Esophagus squamous epithelium (tissue), 5 donors: ENCODE measurements at regions not wholly inside any gene's neighbourhood (a gene's known extent, or its start where the extent isn't known, plus 50 kb on each side); places are given as distances from the start of the nearest gene placed in this dataset.

ENCODE experiments used
- DNase-seq: peaks from one replicate; lab custom pipeline; 2025; lab: John Stamatoyannopoulos, UW
- H3K27ac ChIP-seq, 4 donors: fragments of 200-600 bp; sonication (generic); one replicate each; pipeline ENCODE4 v1.5.1; 2016 to 2019; ENCODE audit warnings: mild to moderate bottlenecking in 1 of 4
- H3K27me3 ChIP-seq, 4 donors: fragments of 200-600 bp; sonication (generic); 1 replicate in 3 of 4; 2 replicates in 1 of 4; pipeline versions ENCODE4 v1.5.1 to v1.6.0; 2017 to 2021; ENCODE audit warnings: antibody characterized with exemption in 1 of 4
- H3K36me3 ChIP-seq, 3 donors: fragments of 200-600 bp; sonication (generic); one replicate each; pipeline ENCODE4 v1.5.1; 2016 to 2019
- H3K4me1 ChIP-seq, 3 donors: fragments of 200-600 bp; sonication (generic); one replicate each; pipeline ENCODE4 v1.5.1; 2017 to 2019
- H3K4me3 ChIP-seq, 4 donors: fragments of 200-600 bp; sonication (generic); 1 replicate in 3 of 4; 2 replicates in 1 of 4; pipeline ENCODE4 v1.5.1; 2016 to 2019; ENCODE audit warnings: mild to moderate bottlenecking in 2 of 4, moderate library complexity in 1 of 4
- H3K9me3 ChIP-seq, 3 donors: fragments of 200-600 bp; sonication (generic); one replicate each; pipeline ENCODE4 v1.5.1; 2016 to 2019
- CTCF ChIP-seq, 6 experiments: fragments of 450-650 bp in 4 of 6; fragments of 200-600 bp in 2 of 6; sonication (generic) in 2 of 6; IDR thresholded peaks; one replicate each; pipeline ENCODE4 v1.5.1; 2016 to 2019; ENCODE audit warnings: antibody characterized with exemption in 6 of 6, mild to moderate bottlenecking in 4 of 6, moderate library complexity in 4 of 6
- POLR2A ChIP-seq, 4 donors: fragments of 450-650 bp; IDR thresholded peaks; one replicate each; pipeline ENCODE4 v1.6.1; 2017; ENCODE audit warnings: antibody characterized with exemption in 4 of 4, mild to moderate bottlenecking in 4 of 4, moderate library complexity in 3 of 4
- WGBS, 2 donors: methylation state at CpG; one replicate each; pipeline ENCODE4 v1.1.5; 2018; 5-methylcytosine and 5-hydroxymethylcytosine counted together
- intact Hi-C: fragments of 100-400 bp; cut with DNase I; formaldehyde crosslinking; loops from one replicate; pipeline ENCODE4 v1.15.0; 2022
- donor health status: DM: yes; HTN: yes; CAD: no.

GRCh38 chr14:29421156-29421728, 506.4 kb downstream of the PRKD1 start:
- intact Hi-C loops = no loop called here
- Histone ChIP-seq H3K4me1 (no peaks in the 10 kb centered on the region), H3K4me3 (no peak overlapping the region), H3K27me3 (no peaks in the 10 kb centered on the region), H3K36me3 (no peaks in the 10 kb centered on the region), H3K27ac (no peak overlapping the region), H3K9me3 (no peaks in the 10 kb centered on the region)
- no peak for DNase-seq
- TF ChIP-seq POLR2A (IDR thresholded peaks at IDR 0.05) (no peak), CTCF (IDR thresholded peaks at IDR 0.05) (no peak)

- intact Hi-C loops = no loop called here
- 61 to 66% methylated on average over 5 of the region's 5 CpGs for WGBS, 2 donors
Measured at GRCh38 chr14:29425705-29426482, 501.8 kb downstream of the PRKD1 start.

GRCh38 chr14:29442696-29443095, 485.0 kb downstream of the PRKD1 start:
- Histone ChIP-seq H3K36me3 (no peaks in the 10 kb centered on the region), H3K4me1 (no peaks in the 10 kb centered on the region), H3K27me3 (no peaks in the 10 kb centered on the region), H3K4me3 (no peak overlapping the region), H3K9me3 (no peaks in the 10 kb centered on the region), H3K27ac (no peak overlapping the region)
- WGBS, 2 donors = 60 to 75% methylated on average over 3 of the region's 3 CpGs
- TF ChIP-seq POLR2A (IDR thresholded peaks at IDR 0.05) (no peak), CTCF (IDR thresholded peaks at IDR 0.05) (no peak)
- DNase-seq = no peak
- intact Hi-C loops = no loop called here

More at GRCh38 chr14:29425705-29426482, 501.8 kb downstream of the PRKD1 start:
- no peaks in the 10 kb centered on the region for H3K4me1 ChIP-seq
- H3K27me3 ChIP-seq = no peaks in the 10 kb centered on the region
- H3K9me3 ChIP-seq = no peaks in the 10 kb centered on the region
- H3K36me3 ChIP-seq = no peaks in the 10 kb centered on the region
- no peak for TF ChIP-seq CTCF (IDR thresholded peaks at IDR 0.05)
- TF ChIP-seq POLR2A (IDR thresholded peaks at IDR 0.05) = no peak
- DNase-seq = no peak
- no peak overlapping the region for H3K4me3 ChIP-seq
- no peak overlapping the region for H3K27ac ChIP-seq

- Histone ChIP-seq H3K36me3 (no peaks in the 10 kb centered on the region), H3K27ac (no peak overlapping the region), H3K27me3 (no peaks in the 10 kb centered on the region), H3K4me3 (no peak overlapping the region), H3K9me3 (no peaks in the 10 kb centered on the region), H3K4me1 (no peaks in the 10 kb centered on the region)
- WGBS, 2 donors = 57 to 62% methylated on average over 2 of the region's 2 CpGs
- TF ChIP-seq CTCF (IDR thresholded peaks at IDR 0.05) = no peak
- intact Hi-C loops = no loop called here
- no peak for DNase-seq
Measured at GRCh38 chr14:29444216-29444615, 483.4 kb downstream of the PRKD1 start.

GRCh38 chr14:29444805-29445204, 482.8 kb downstream of the PRKD1 start:
- Histone ChIP-seq H3K27ac (no peak overlapping the region), H3K27me3 (no peaks in the 10 kb centered on the region), H3K36me3 (no peaks in the 10 kb centered on the region), H3K9me3 (no peaks in the 10 kb centered on the region), H3K4me1 (no peaks in the 10 kb centered on the region), H3K4me3 (no peak overlapping the region)
- no peak for DNase-seq
- WGBS, 2 donors = 83 to 100% methylated on average over 1 of the region's 1 CpG
- TF ChIP-seq POLR2A (IDR thresholded peaks at IDR 0.05) = no peak
- no peak for TF ChIP-seq CTCF (IDR thresholded peaks at IDR 0.05)
- intact Hi-C loops = no loop called here
